ENCODE measurements at regions not wholly inside any gene's neighbourhood (a gene's known extent, or its start where the extent isn't known, plus 50 kb on each side); places are given as distances from the start of the nearest gene placed in this dataset.

DNA sequence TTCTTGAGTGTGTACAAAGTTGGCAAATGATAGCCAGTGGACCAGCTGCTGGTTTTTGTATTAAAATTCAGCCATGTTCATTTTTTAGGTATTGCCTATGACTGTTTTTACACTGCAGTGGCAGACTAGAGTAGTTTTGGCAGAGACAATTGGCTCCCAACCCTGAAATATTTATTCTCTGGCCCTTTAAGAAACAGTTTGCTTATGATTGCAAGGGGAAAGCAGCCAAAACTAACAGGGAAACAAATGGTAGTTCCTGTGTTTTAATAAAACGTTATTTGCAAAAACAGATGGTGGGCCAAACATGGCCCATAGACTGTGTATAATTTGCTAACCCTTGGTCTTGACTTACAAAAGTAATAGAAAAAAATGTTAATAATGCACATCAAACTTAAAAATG lies 110.2 kb downstream of the ALX1 start:
- TF ChIP-seq, protein P1, sequence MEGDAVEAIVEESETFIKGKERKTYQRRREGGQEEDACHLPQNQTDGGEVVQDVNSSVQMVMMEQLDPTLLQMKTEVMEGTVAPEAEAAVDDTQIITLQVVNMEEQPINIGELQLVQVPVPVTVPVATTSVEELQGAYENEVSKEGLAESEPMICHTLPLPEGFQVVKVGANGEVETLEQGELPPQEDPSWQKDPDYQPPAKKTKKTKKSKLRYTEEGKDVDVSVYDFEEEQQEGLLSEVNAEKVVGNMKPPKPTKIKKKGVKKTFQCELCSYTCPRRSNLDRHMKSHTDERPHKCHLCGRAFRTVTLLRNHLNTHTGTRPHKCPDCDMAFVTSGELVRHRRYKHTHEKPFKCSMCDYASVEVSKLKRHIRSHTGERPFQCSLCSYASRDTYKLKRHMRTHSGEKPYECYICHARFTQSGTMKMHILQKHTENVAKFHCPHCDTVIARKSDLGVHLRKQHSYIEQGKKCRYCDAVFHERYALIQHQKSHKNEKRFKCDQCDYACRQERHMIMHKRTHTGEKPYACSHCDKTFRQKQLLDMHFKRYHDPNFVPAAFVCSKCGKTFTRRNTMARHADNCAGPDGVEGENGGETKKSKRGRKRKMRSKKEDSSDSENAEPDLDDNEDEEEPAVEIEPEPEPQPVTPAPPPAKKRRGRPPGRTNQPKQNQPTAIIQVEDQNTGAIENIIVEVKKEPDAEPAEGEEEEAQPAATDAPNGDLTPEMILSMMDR (IDR thresholded peaks at IDR 0.05), result no peak
- no peak for TF ChIP-seq POLR2A (IDR thresholded peaks at IDR 0.05)
